ENCODE measurements at regions not wholly inside any gene's neighbourhood (a gene's known extent, or its start where the extent isn't known, plus 50 kb on each side); places are given as distances from the start of the nearest gene placed in this dataset.

DNA sequence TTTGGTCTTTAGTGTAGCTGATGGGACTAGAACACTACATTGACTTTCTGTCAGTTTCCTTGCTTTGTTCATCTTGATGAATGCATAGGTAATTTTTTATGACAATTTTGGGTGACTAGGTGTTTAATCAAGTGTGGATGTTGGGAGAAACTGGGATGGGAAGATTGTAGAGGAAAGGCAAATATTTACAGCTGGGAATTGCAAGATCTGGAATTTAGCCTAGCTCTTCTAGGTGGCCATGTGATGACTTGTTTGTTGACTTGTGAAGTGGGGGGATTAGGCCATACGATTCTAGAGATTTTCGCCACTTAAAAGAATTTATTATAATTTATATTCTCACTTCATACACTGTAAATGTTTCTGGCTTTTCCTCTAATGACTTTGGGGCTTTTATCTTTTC lies 480.3 kb upstream of the GOT2 start:
- no peak for TF ChIP-seq GATA3 (IDR thresholded peaks at IDR 0.05; ENCODE audit: low read depth, low read length)
- TF ChIP-seq GATA2 (IDR thresholded peaks at IDR 0.05; ENCODE audit: low read depth, low read length), result no peak

All from SH-SY5Y (cell line).